Mucosa of descending colon (tissue), 3 donors: ENCODE measurements at regions not wholly inside any gene's neighbourhood (a gene's known extent, or its start where the extent isn't known, plus 50 kb on each side); places are given as distances from the start of the nearest gene placed in this dataset.

ENCODE experiments used
- ATAC-seq: fragments of 200-7000 bp; cut with Tn5 transposase; one replicate; pipeline ENCODE4 v1.9.1; 2020; ENCODE audit warnings: mild to moderate bottlenecking, moderate library complexity
- DNase-seq, 3 donors: peaks; one replicate each; pipeline ENCODE4 v3.0.0-alpha.2; 2020
- H3K36me3 ChIP-seq: fragments of 200-600 bp; one replicate; pipeline ENCODE4 v1.8.0; 2021; ENCODE audit warnings: low read depth, mild to moderate bottlenecking
- H3K4me1 ChIP-seq: fragments of 200-600 bp; one replicate; pipeline ENCODE4 v1.8.0; 2021; ENCODE audit warnings: low read depth, mild to moderate bottlenecking
- H3K4me3 ChIP-seq: fragments of 200-600 bp; one replicate; pipeline ENCODE4 v1.8.0; 2021; ENCODE audit warnings: mild to moderate bottlenecking
- H3K9me3 ChIP-seq: fragments of 200-600 bp; one replicate; pipeline ENCODE4 v1.8.0; 2021; ENCODE audit warnings: mild to moderate bottlenecking
- intact Hi-C, 2 donors: fragments of 100-400 bp; cut with DNase I in 1 of 2; cut with micrococcal nuclease in 1 of 2; formaldehyde crosslinking; loops; one replicate each; pipeline versions ENCODE4 v1.11.0 to v1.11.1; 2022; cut with DNase I, micrococcal nuclease
- TF ChIP-seq, protein P1 (sequence below): fragments of 200-600 bp; IDR thresholded peaks from one replicate; pipeline ENCODE4 v1.8.0; 2022; ENCODE audit warnings: antibody characterized with exemption, mild to moderate bottlenecking
- donor health status: DM: no; HTN: no; CAD: no; lungs with moderate emphysema.
- donor health status: DM: no; HTN: no; CAD: no.
- donor health status: DM: no; HTN: yes; CAD: no.

DNA sequence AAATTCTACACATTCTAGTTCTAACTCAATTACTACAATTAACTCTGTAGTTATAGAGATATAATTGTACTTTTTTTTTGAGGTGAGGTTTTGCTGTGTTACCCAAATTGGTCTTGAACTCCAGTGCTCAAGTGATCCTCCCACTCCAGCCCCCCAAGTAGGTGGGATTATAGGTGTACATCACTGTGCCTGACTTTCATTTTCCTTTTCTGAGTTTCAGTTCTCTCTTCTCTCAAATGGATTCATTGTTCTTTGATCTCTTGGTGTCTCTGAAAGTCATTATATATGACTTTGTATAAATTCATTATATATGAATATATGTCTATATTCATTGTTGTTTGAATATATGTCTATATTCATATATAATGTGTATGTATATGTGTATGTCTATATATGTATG lies 74.0 kb upstream of the GALNT2 start:
- TF ChIP-seq, protein P1, sequence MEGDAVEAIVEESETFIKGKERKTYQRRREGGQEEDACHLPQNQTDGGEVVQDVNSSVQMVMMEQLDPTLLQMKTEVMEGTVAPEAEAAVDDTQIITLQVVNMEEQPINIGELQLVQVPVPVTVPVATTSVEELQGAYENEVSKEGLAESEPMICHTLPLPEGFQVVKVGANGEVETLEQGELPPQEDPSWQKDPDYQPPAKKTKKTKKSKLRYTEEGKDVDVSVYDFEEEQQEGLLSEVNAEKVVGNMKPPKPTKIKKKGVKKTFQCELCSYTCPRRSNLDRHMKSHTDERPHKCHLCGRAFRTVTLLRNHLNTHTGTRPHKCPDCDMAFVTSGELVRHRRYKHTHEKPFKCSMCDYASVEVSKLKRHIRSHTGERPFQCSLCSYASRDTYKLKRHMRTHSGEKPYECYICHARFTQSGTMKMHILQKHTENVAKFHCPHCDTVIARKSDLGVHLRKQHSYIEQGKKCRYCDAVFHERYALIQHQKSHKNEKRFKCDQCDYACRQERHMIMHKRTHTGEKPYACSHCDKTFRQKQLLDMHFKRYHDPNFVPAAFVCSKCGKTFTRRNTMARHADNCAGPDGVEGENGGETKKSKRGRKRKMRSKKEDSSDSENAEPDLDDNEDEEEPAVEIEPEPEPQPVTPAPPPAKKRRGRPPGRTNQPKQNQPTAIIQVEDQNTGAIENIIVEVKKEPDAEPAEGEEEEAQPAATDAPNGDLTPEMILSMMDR = no peak
- ATAC-seq = no peak
- Histone ChIP-seq H3K4me3 (no peak overlapping the region), H3K36me3 (no peaks in the 10 kb centered on the region), H3K9me3 (no peaks in the 10 kb centered on the region), H3K4me1 (no peaks in the 10 kb centered on the region)
- DNase-seq = no peak
- intact Hi-C loops = no loop called here

DNA sequence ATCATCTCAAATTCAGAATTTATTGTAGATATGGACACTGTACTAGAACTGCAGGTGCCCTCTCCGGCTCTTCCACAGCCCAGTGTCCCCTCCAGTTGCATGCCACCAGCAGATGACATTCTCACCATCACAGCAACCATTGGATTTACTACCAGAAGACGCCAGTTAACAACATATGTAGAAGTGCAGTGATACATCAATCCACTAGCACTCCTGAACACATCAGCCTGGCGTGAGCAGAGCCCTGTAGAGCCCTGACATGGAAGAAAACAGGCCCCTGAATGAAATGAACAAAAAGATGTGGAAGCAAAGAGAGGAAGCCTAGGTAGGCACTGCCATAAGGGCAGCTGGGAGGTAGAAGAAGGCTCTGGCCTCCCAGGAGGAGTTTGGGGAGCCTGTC lies 73.1 kb upstream of the GALNT2 start:
- no peaks in the 10 kb centered on the region for H3K36me3 ChIP-seq
- no peaks in the 10 kb centered on the region for H3K4me1 ChIP-seq
- TF ChIP-seq, protein P1 = no peak
- H3K9me3 ChIP-seq = no peaks in the 10 kb centered on the region
- no peak for ATAC-seq
- H3K4me3 ChIP-seq = no peak overlapping the region
- DNase-seq = no peak
- intact Hi-C loops = no loop called here

DNA sequence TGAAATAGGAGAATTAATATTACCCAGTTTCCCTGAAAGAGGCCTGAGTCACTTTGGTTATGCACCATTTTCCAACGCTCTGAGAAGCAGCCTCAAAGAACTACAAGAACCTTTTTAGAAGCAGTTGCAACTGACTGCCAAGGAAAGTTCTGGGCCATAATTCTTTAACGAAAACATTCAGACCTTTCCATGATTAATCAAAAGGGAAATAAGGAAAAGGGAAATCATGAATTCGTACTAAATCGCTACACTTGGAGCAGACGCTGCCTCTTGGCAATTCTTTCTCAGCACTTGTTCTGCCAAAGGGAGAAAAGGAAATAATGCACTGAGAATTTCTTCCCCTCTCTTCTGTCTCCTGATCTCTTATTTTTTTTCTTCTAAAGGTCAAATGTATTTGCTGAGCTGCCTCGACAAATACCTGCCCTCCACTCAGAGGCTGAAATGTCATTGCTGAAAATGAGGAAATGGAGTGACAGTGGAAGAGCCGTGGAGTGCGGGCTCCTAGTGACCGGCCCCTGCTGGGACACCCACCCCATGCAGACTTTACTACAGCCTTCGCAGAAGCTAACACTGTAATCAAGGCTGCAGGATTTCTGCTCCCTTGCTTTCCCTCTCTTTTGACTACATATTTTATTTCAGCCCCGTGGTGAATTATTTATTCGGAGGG lies 67.9 kb upstream of the GALNT2 start:
- no peaks in the 10 kb centered on the region for H3K36me3 ChIP-seq
- intact Hi-C loops = no loop called here
- no peaks in the 10 kb centered on the region for H3K9me3 ChIP-seq
- no peak for ATAC-seq
- peaks cover 2% of the 10 kb centered on the region for H3K4me1 ChIP-seq
- TF ChIP-seq, protein P1 = no peak
- no peak overlapping the region for H3K4me3 ChIP-seq
- DNase-seq = no peak

DNA sequence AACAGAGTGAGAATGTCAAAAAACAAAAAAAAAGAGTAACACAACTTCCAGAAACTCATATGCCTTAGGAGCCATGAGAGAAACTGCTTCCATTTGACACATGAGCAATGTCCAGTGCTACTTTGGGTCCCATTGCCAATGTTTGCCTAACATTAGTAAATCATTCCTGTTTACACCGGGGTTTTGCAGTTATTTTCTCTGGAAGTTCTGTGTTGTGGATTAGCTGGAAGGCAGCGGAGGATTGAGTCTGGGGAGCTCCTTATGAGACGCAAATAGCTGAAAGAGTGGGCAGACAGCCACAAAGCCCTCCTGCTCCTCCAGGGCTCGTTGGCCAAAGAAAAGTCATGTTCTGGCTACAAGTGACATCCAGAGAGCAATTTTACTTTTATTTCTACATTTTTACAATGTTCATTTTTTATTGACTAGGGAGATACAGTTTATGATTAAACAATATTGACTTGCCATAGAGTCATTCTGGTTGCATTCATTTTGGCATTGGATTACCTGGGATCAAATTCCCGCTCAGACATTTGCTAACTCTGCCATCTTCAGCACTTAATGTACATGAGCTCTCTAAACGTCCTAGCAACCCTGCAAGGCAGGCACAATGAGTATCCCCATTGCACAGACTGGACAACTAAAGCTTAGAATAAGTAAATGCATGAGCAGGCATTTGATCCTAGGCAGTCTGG lies 66.4 kb upstream of the GALNT2 start:
- Histone ChIP-seq H3K9me3 (no peaks in the 10 kb centered on the region), H3K4me3 (no peak overlapping the region), H3K36me3 (no peaks in the 10 kb centered on the region), H3K4me1 (peaks cover 2% of the 10 kb centered on the region)
- DNase-seq (peak in 1 of 3 donors; percentile 12), ATAC-seq (peak; percentile 81)
- intact Hi-C loops = no loop called here
- TF ChIP-seq, protein P1 = no peak

DNA sequence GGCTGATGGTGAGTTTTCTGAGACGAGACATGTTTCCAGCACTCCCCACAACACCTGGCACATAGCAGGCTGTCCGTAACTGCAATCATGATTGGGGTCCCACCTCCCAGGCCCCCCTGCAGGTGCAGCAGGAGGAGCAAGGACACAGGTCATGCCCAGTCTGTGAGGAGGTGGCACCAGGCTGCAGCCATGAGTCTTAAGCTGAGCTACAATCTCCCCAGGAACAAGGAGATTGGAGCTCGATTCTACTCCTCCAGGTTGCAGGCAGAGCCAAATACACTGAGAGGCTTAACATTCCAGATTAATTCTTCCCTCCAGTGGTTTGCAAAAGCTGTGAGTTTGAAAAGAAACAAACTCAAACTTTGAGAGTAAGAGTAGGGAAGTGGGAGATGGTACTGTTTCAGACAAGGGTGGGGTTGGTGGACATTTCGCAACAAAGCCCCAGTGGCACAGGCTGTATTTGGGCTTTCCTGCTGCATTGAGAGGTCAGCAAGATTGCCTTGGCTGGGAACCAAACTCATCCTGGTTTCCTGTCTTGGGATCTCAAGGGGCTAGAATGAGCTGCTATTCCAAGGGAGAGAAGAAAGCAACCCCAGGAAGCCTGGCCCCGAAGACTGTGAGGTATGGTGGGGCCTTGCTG lies 64.8 kb upstream of the GALNT2 start:
- intact Hi-C loops = no loop called here
- Histone ChIP-seq H3K36me3 (no peaks in the 10 kb centered on the region), H3K4me3 (no peak overlapping the region), H3K9me3 (no peaks in the 10 kb centered on the region), H3K4me1 (peaks cover 2% of the 10 kb centered on the region)
- TF ChIP-seq, protein P1 = no peak
- DNase-seq (peak in 1 of 3 donors; percentile 27), ATAC-seq (peak; percentile 31)
